Trophoblast cell (in vitro differentiated cells and primary cell): ENCODE measurements at regions not wholly inside any gene's neighbourhood (a gene's known extent, or its start where the extent isn't known, plus 50 kb on each side); places are given as distances from the start of the nearest gene placed in this dataset.
A peak's percentile ranks its signal among the peaks of the same experiment; 100 is the strongest.

Experiments
- DNase-seq, 2 donors: peaks; one replicate each; pipeline ENCODE4 v3.0.0-alpha.2; 2016
- H2AFZ ChIP-seq: 2 replicates; pipeline ENCODE4 v1.6.1; 2013; ENCODE audit warnings: low read length, moderate library complexity, mild to moderate bottlenecking; ENCODE audit not compliant: insufficient read depth, poor library complexity
- H2AK5ac ChIP-seq: 2 replicates; pipeline ENCODE4 v1.6.1; 2013; ENCODE audit warnings: mild to moderate bottlenecking, low read length
- H2BK120ac ChIP-seq: 2 replicates; pipeline ENCODE4 v1.6.1; 2013; ENCODE audit warnings: low read length, mild to moderate bottlenecking, moderate library complexity; ENCODE audit not compliant: insufficient read depth, poor library complexity
- H2BK12ac ChIP-seq: 2 replicates; pipeline ENCODE4 v1.6.1; 2013; ENCODE audit warnings: mild to moderate bottlenecking, low read length, moderate library complexity
- H2BK5ac ChIP-seq: 2 replicates; pipeline ENCODE4 v1.6.1; 2013; ENCODE audit warnings: low read length, low read depth, moderate library complexity, mild to moderate bottlenecking; ENCODE audit not compliant: poor library complexity
- H3K14ac ChIP-seq: 2 replicates; pipeline ENCODE4 v1.6.1; 2013; ENCODE audit warnings: mild to moderate bottlenecking, low read length
- H3K18ac ChIP-seq: 2 replicates; pipeline ENCODE4 v1.6.1; 2013; ENCODE audit warnings: mild to moderate bottlenecking, low read length
- H3K23ac ChIP-seq: 2 replicates; pipeline ENCODE4 v1.6.1; 2013; ENCODE audit warnings: low read length
- H3K27ac ChIP-seq: 2 replicates; pipeline ENCODE4 v1.5.1; 2013; ENCODE audit warnings: low read depth, mild to moderate bottlenecking, inconsistent platforms, low read length, moderate library complexity
- H3K27me3 ChIP-seq: 2 replicates; pipeline ENCODE4 v1.6.1; 2013; ENCODE audit warnings: inconsistent platforms, mild to moderate bottlenecking, low read length, moderate library complexity; ENCODE audit not compliant: insufficient read depth
- H3K36me3 ChIP-seq, 2 experiments: 1 replicate in 1 of 2; 2 replicates in 1 of 2; pipeline ENCODE4 v1.6.1; 2013; ENCODE audit warnings: low read length in 2 of 2, mild to moderate bottlenecking in 2 of 2, moderate library complexity in 1 of 2; ENCODE audit not compliant: insufficient read depth in 2 of 2, control insufficient read depth in 1 of 2
- H3K4ac ChIP-seq: 2 replicates; pipeline ENCODE4 v1.6.1; 2013; ENCODE audit warnings: low read depth, mild to moderate bottlenecking, low read length, moderate library complexity
- H3K4me1 ChIP-seq, 2 experiments: 1 replicate in 1 of 2; 2 replicates in 1 of 2; pipeline ENCODE4 v1.6.1; 2013; ENCODE audit warnings: low read length in 2 of 2, mild to moderate bottlenecking in 2 of 2, moderate library complexity in 1 of 2; ENCODE audit not compliant: insufficient read depth in 2 of 2, control insufficient read depth in 1 of 2
- H3K4me2 ChIP-seq: 2 replicates; pipeline ENCODE4 v1.6.1; 2013; ENCODE audit warnings: inconsistent platforms, mild to moderate bottlenecking, low read length, moderate library complexity
- H3K4me3 ChIP-seq: 2 replicates; pipeline ENCODE4 v1.5.1; 2013; ENCODE audit warnings: mild to moderate bottlenecking, low read depth, low read length, inconsistent platforms
- H3K79me1 ChIP-seq: one replicate; pipeline ENCODE4 v1.6.1; 2013; ENCODE audit warnings: low read length
- H3K79me2 ChIP-seq: 2 replicates; pipeline ENCODE4 v1.6.1; 2013; ENCODE audit warnings: low read length, mild to moderate bottlenecking; ENCODE audit not compliant: control insufficient read depth, insufficient read depth, poor library complexity
- H3K9ac ChIP-seq: 2 replicates; pipeline ENCODE4 v1.6.1; 2013; ENCODE audit warnings: mild to moderate bottlenecking, low read length
- H3K9me3 ChIP-seq: 2 replicates; pipeline ENCODE4 v1.6.1; 2013; ENCODE audit warnings: low read depth, mild to moderate bottlenecking, control low read depth, inconsistent platforms, low read length; ENCODE audit not compliant: insufficient read depth
- H4K12ac ChIP-seq: 2 replicates; pipeline ENCODE4 v1.6.1; 2013; ENCODE audit warnings: low read depth, mild to moderate bottlenecking, low read length, moderate library complexity
- H4K8ac ChIP-seq: 2 replicates; pipeline ENCODE4 v1.6.1; 2013; ENCODE audit warnings: low read depth, mild to moderate bottlenecking, low read length, moderate library complexity
- H4K91ac ChIP-seq: one replicate; pipeline ENCODE4 v1.6.1; 2013; ENCODE audit warnings: low read depth, mild to moderate bottlenecking, low read length, moderate library complexity
- WGBS: extraction: QIAGEN DNeasy Blood & Tissue Kit; methylation state at CpG from one replicate; pipeline ENCODE4 v1.1.7; 2013; ENCODE audit warnings: missing lambda C conversion rate; ENCODE audit not compliant: insufficient read length, insufficient coverage; ENCODE audit errors: extremely low coverage; 5-methylcytosine and 5-hydroxymethylcytosine counted together

GRCh38 chr5:124257048-124257447 is 489.4 kb downstream of the ZNF608 start:
- Histone ChIP-seq H4K8ac (no peak overlapping the region), H3K4me3 (no peak overlapping the region), H3K4me1 (peaks cover 3 to 5% of the 10 kb centered on the region in 2 experiments), H2AK5ac (no peak overlapping the region), H2BK12ac (no peak overlapping the region), H3K79me1 (no peaks in the 10 kb centered on the region), H3K27ac (no peak overlapping the region), H3K4me2 (no peak overlapping the region), H3K23ac (no peak overlapping the region), H3K4ac (no peak overlapping the region), H3K36me3 (no peaks in the 10 kb centered on the region), H3K27me3 (no peaks in the 10 kb centered on the region), H3K9ac (peak overlapping the region; percentile 47), H3K9me3 (peaks cover 1% of the 10 kb centered on the region), H4K12ac (no peak overlapping the region), H4K91ac (no peak overlapping the region), H3K18ac (no peak overlapping the region), H3K14ac (no peak overlapping the region), H2BK5ac (no peak overlapping the region), H3K79me2 (no peaks in the 10 kb centered on the region), H2BK120ac (no peak overlapping the region), H2AFZ (no peak overlapping the region)
- no peak for DNase-seq
- no CpG with 5 or more reads among the region's 8 CpGs for WGBS

- Histone ChIP-seq H3K36me3 (no peaks in the 10 kb centered on the region), H3K4ac (no peak overlapping the region), H3K18ac (no peak overlapping the region), H3K4me3 (no peak overlapping the region), H2BK120ac (no peak overlapping the region), H3K23ac (no peak overlapping the region), H3K4me2 (no peak overlapping the region), H4K12ac (no peak overlapping the region), H3K9ac (no peak overlapping the region), H3K27ac (no peak overlapping the region), H3K79me2 (no peaks in the 10 kb centered on the region), H3K14ac (no peak overlapping the region), H3K79me1 (no peaks in the 10 kb centered on the region), H2BK5ac (no peak overlapping the region), H4K8ac (no peak overlapping the region), H2BK12ac (no peak overlapping the region), H3K27me3 (no peaks in the 10 kb centered on the region), H2AFZ (no peak overlapping the region), H3K4me1 (peaks cover 0 to 5% of the 10 kb centered on the region in 2 experiments), H3K9me3 (peaks cover 1% of the 10 kb centered on the region), H2AK5ac (no peak overlapping the region), H4K91ac (no peak overlapping the region)
- DNase-seq, result no peak
- no CpG with 5 or more reads among the region's 11 CpGs for WGBS
Measured at GRCh38 chr5:124253203-124253810, 493.1 kb downstream of the ZNF608 start.

- no peak overlapping the region for H4K91ac ChIP-seq
- no peak overlapping the region for H2AFZ ChIP-seq
- no peaks in the 10 kb centered on the region for H3K36me3 ChIP-seq
- no peak overlapping the region for H2BK5ac ChIP-seq
- H3K27me3 ChIP-seq, result no peaks in the 10 kb centered on the region
- H3K4me2 ChIP-seq, result no peak overlapping the region
- H2AK5ac ChIP-seq, result no peak overlapping the region
- no peak overlapping the region for H4K8ac ChIP-seq
- no peaks in the 10 kb centered on the region for H3K79me1 ChIP-seq
- no peak overlapping the region for H3K27ac ChIP-seq
- no peak for DNase-seq
- H3K18ac ChIP-seq, result no peak overlapping the region
- H3K14ac ChIP-seq, result no peak overlapping the region
- H2BK12ac ChIP-seq, result no peak overlapping the region
- H3K4me1 ChIP-seq, result peaks cover 0 to 5% of the 10 kb centered on the region in 2 experiments
- no CpG with 5 or more reads among the region's 1 CpG for WGBS
- H3K23ac ChIP-seq, result no peak overlapping the region
- H4K12ac ChIP-seq, result no peak overlapping the region
- H3K9me3 ChIP-seq, result peaks cover 1% of the 10 kb centered on the region
- H3K9ac ChIP-seq, result no peak overlapping the region
- H3K4ac ChIP-seq, result no peak overlapping the region
- H3K4me3 ChIP-seq, result no peak overlapping the region
- no peak overlapping the region for H2BK120ac ChIP-seq
- H3K79me2 ChIP-seq, result no peaks in the 10 kb centered on the region
Measured at GRCh38 chr5:124252747-124253146, 493.7 kb downstream of the ZNF608 start.

- H3K36me3 ChIP-seq, result no peaks in the 10 kb centered on the region
- peaks cover 1% of the 10 kb centered on the region for H3K9me3 ChIP-seq
- peaks cover 0 to 2% of the 10 kb centered on the region in 2 experiments for H3K4me1 ChIP-seq
- H2AFZ ChIP-seq, result no peak overlapping the region
- no peak overlapping the region for H3K4me3 ChIP-seq
- no peaks in the 10 kb centered on the region for H3K27me3 ChIP-seq
- H3K14ac ChIP-seq, result no peak overlapping the region
- no peak overlapping the region for H3K18ac ChIP-seq
- no peaks in the 10 kb centered on the region for H3K79me2 ChIP-seq
- WGBS, result no CpG with 5 or more reads among the region's 2 CpGs
- H4K8ac ChIP-seq, result no peak overlapping the region
- DNase-seq, result peak in 1 of 2 donors; percentile 24
- H2AK5ac ChIP-seq, result no peak overlapping the region
- no peak overlapping the region for H4K91ac ChIP-seq
- no peak overlapping the region for H2BK12ac ChIP-seq
- H2BK5ac ChIP-seq, result no peak overlapping the region
- H3K9ac ChIP-seq, result no peak overlapping the region
- H3K4me2 ChIP-seq, result no peak overlapping the region
- no peak overlapping the region for H2BK120ac ChIP-seq
- H4K12ac ChIP-seq, result no peak overlapping the region
- no peak overlapping the region for H3K27ac ChIP-seq
- no peak overlapping the region for H3K4ac ChIP-seq
- H3K79me1 ChIP-seq, result no peaks in the 10 kb centered on the region
- no peak overlapping the region for H3K23ac ChIP-seq
Measured at GRCh38 chr5:124252191-124252638, 494.2 kb downstream of the ZNF608 start.
